Uterus (tissue), 2 donors: ENCODE measurements at regions not wholly inside any gene's neighbourhood (a gene's known extent, or its start where the extent isn't known, plus 50 kb on each side); places are given as distances from the start of the nearest gene placed in this dataset.

Source experiments
- CTCF ChIP-seq, 4 experiments: fragments of 200-600 bp in 2 of 4; fragments of 450-650 bp in 2 of 4; sonication (generic) in 2 of 4; IDR thresholded peaks; one replicate each; pipeline ENCODE4 v1.5.1; 2016 to 2019; ENCODE audit warnings: antibody characterized with exemption in 4 of 4, mild to moderate bottlenecking in 2 of 4, moderate library complexity in 1 of 4
- POLR2A ChIP-seq, 2 donors: fragments of 450-650 bp; IDR thresholded peaks; one replicate each; pipeline ENCODE4 v1.6.1; 2016; ENCODE audit warnings: antibody characterized with exemption in 2 of 2, mild to moderate bottlenecking in 1 of 2, moderate library complexity in 1 of 2

DNA sequence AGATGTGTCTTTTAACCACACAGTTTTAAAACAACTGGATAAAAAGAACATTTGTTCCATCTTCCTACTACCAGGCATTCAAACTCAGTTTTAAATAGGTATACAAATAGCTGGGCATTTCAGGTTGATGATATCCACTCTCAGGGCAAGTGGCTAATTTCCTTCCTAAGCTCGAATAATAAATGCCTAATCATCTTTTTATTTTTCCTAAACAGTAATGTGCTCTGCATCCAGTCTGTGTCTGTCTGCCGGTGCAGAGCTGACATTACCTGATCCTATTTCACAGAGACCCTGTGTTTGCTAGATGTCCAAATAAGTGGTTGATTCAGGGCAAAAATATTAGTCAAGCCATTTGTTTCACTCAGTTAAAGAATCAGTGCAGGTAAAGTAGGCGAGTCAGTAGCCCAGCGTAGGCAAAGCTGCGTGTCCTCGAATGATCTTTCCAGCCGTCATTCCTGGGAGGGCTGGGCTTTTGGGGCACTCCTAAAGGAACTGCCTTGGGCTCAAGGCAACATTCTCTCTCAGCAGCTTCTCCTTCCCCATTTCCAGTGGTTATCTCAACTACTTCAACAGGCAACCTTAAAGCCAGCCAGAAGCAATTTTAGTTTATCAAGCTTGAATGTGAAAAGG is 74.2 kb upstream of the BMP2 start:
- no peak for TF ChIP-seq POLR2A (IDR thresholded peaks at IDR 0.05)
- TF ChIP-seq CTCF (IDR thresholded peaks at IDR 0.05) = no peak
